ENCODE measurements at regions not wholly inside any gene's neighbourhood (a gene's known extent, or its start where the extent isn't known, plus 50 kb on each side); places are given as distances from the start of the nearest gene placed in this dataset.

DNA sequence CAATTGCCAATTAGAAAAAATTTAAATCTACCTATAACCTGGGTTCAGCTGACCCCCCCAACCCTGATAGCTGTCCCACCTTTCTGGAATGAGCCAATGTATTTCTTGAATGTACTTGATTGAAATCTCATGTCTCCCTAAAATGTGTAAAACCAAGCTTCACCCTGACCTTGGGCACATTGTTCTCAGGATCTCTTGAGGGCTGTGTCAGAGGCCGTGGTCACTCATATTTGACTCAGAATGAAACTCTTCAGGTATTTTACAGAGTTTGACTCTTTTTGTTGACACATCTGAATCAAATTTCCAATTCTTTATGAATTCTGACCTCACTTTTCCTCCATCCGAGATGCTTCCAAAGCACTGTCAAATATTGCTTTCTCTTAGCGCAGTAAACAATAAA lies 115.3 kb upstream of the BEND4 start:
- no peak overlapping the region for H3K4ac ChIP-seq (ENCODE audit: low read depth, low read length)
- no peaks in the 10 kb centered on the region for H3K79me2 ChIP-seq (ENCODE audit: control insufficient read depth, insufficient read depth, low read length, poor library complexity)
- no peak overlapping the region for H3K27ac ChIP-seq (ENCODE audit: low read depth, low read length)
- DNase-seq = no peak
- no CpG with 5 or more reads among the region's 3 CpGs for WGBS (ENCODE audit: extremely low coverage, insufficient coverage, insufficient read length)
- no peaks in the 10 kb centered on the region for H3K4me1 ChIP-seq (ENCODE audit: control insufficient read depth in 1 of 2, insufficient read depth in 2 of 2, low read length in 2 of 2)
- no peaks in the 10 kb centered on the region for H3K27me3 ChIP-seq (ENCODE audit: insufficient read depth, low read length)
- H4K8ac ChIP-seq (ENCODE audit: low read depth, low read length) = no peak overlapping the region
- no peak overlapping the region for H2AK5ac ChIP-seq (ENCODE audit: low read length)
- H3K23ac ChIP-seq (ENCODE audit: low read length) = no peak overlapping the region
- no peak overlapping the region for H3K4me2 ChIP-seq (ENCODE audit: low read length)
- H2BK5ac ChIP-seq (ENCODE audit: low read depth, low read length, poor library complexity) = no peak overlapping the region
- no peaks in the 10 kb centered on the region for H3K36me3 ChIP-seq (ENCODE audit: control insufficient read depth in 1 of 2, insufficient read depth in 2 of 2, low read length in 2 of 2)
- H3K79me1 ChIP-seq (ENCODE audit: low read length) = no peaks in the 10 kb centered on the region
- H4K91ac ChIP-seq (ENCODE audit: low read depth, low read length) = no peak overlapping the region
- peaks cover 4% of the 10 kb centered on the region for H3K9me3 ChIP-seq (ENCODE audit: insufficient read depth, low read depth, low read length)
- H3K9ac ChIP-seq (ENCODE audit: low read length) = no peak overlapping the region
- no peak overlapping the region for H4K12ac ChIP-seq (ENCODE audit: low read depth, low read length)
- H2BK12ac ChIP-seq (ENCODE audit: low read length) = no peak overlapping the region
- H3K4me3 ChIP-seq (ENCODE audit: low read depth, low read length) = no peak overlapping the region
- H2BK120ac ChIP-seq (ENCODE audit: insufficient read depth, low read length, poor library complexity) = no peak overlapping the region
- H3K18ac ChIP-seq (ENCODE audit: low read length) = no peak overlapping the region
- no peak overlapping the region for H2AFZ ChIP-seq (ENCODE audit: insufficient read depth, low read length, poor library complexity)
- no peak overlapping the region for H3K14ac ChIP-seq (ENCODE audit: low read length)

DNA sequence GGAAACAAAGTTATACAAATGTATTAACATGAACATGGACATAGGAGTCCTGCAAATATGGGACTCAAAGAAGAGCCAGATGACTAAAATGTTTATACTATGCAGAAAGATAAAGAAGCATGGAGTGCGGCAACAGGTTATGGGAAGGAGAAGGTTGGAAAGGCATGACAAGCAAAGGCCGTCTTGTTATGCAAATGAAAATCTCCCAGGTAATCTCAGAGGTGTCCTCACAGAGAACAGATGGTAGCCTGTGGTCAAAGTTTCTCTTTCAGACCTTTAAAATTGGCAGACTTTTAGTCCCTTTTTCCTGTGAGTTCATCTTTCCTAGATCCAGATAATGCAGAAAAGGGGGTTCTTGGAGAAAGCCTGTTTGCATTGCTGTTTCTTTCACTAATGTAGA lies 116.4 kb upstream of the BEND4 start:
- H3K4me2 ChIP-seq (ENCODE audit: low read length) = no peak overlapping the region

DNA sequence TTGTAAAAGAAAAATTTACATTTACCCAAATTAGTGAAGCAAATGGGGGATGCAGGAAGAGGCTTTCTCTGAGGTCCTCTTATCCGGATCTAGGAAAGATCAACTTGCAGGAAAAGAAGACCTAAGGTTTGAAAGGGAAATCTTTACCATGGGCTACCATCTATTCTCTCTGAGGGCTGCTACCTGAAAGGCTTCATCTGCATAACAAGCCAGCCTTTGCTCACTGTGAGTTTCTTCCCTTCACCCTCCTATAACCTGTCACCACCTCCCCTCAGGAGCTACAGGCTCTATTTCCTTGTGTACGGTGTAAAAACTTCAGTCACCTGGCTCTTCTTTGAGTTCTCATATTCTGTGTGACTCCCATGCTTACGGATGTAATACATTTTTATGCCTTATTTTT lies 118.6 kb upstream of the BEND4 start:
- Histone ChIP-seq H2BK120ac (ENCODE audit: insufficient read depth, low read length, poor library complexity) (no peak overlapping the region), H3K4ac (ENCODE audit: low read depth, low read length) (no peak overlapping the region), H4K12ac (ENCODE audit: low read depth, low read length) (no peak overlapping the region), H3K79me2 (ENCODE audit: control insufficient read depth, insufficient read depth, low read length, poor library complexity) (no peaks in the 10 kb centered on the region), H4K8ac (ENCODE audit: low read depth, low read length) (no peak overlapping the region), H3K9me3 (ENCODE audit: insufficient read depth, low read depth, low read length) (no peaks in the 10 kb centered on the region), H2AFZ (ENCODE audit: insufficient read depth, low read length, poor library complexity) (no peak overlapping the region), H3K23ac (ENCODE audit: low read length) (no peak overlapping the region), H3K18ac (ENCODE audit: low read length) (no peak overlapping the region), H4K91ac (ENCODE audit: low read depth, low read length) (no peak overlapping the region), H3K9ac (ENCODE audit: low read length) (no peak overlapping the region), H3K4me1 (ENCODE audit: control insufficient read depth in 1 of 2, insufficient read depth in 2 of 2, low read length in 2 of 2) (no peaks in the 10 kb centered on the region), H2AK5ac (ENCODE audit: low read length) (no peak overlapping the region), H3K4me3 (ENCODE audit: low read depth, low read length) (no peak overlapping the region), H3K27ac (ENCODE audit: low read depth, low read length) (no peak overlapping the region), H3K4me2 (ENCODE audit: low read length) (no peak overlapping the region), H2BK12ac (ENCODE audit: low read length) (no peak overlapping the region), H2BK5ac (ENCODE audit: low read depth, low read length, poor library complexity) (no peak overlapping the region), H3K79me1 (ENCODE audit: low read length) (no peaks in the 10 kb centered on the region), H3K14ac (ENCODE audit: low read length) (no peak overlapping the region), H3K27me3 (ENCODE audit: insufficient read depth, low read length) (no peaks in the 10 kb centered on the region), H3K36me3 (ENCODE audit: control insufficient read depth in 1 of 2, insufficient read depth in 2 of 2, low read length in 2 of 2) (no peaks in the 10 kb centered on the region)
- DNase-seq = no peak
- no CpG with 5 or more reads among the region's 3 CpGs for WGBS (ENCODE audit: extremely low coverage, insufficient coverage, insufficient read length)

More for the DNA sequence above, 116.4 kb upstream of the BEND4 start:
- no CpG with 5 or more reads among the region's 2 CpGs for WGBS (ENCODE audit: extremely low coverage, insufficient coverage, insufficient read length)
- H3K27ac ChIP-seq (ENCODE audit: low read depth, low read length) = no peak overlapping the region
- DNase-seq = no peak
- H3K4me3 ChIP-seq (ENCODE audit: low read depth, low read length) = no peak overlapping the region
- no peak overlapping the region for H2BK120ac ChIP-seq (ENCODE audit: insufficient read depth, low read length, poor library complexity)
- no peak overlapping the region for H3K23ac ChIP-seq (ENCODE audit: low read length)
- H3K4ac ChIP-seq (ENCODE audit: low read depth, low read length) = no peak overlapping the region
- H2BK12ac ChIP-seq (ENCODE audit: low read length) = no peak overlapping the region
- no peaks in the 10 kb centered on the region for H3K36me3 ChIP-seq (ENCODE audit: control insufficient read depth in 1 of 2, insufficient read depth in 2 of 2, low read length in 2 of 2)
- no peaks in the 10 kb centered on the region for H3K79me1 ChIP-seq (ENCODE audit: low read length)
- H3K9ac ChIP-seq (ENCODE audit: low read length) = no peak overlapping the region
- no peak overlapping the region for H3K18ac ChIP-seq (ENCODE audit: low read length)
- H3K27me3 ChIP-seq (ENCODE audit: insufficient read depth, low read length) = no peaks in the 10 kb centered on the region
- H4K12ac ChIP-seq (ENCODE audit: low read depth, low read length) = no peak overlapping the region
- H2AFZ ChIP-seq (ENCODE audit: insufficient read depth, low read length, poor library complexity) = no peak overlapping the region
- H2AK5ac ChIP-seq (ENCODE audit: low read length) = no peak overlapping the region
- no peak overlapping the region for H4K8ac ChIP-seq (ENCODE audit: low read depth, low read length)
- H2BK5ac ChIP-seq (ENCODE audit: low read depth, low read length, poor library complexity) = no peak overlapping the region
- H3K4me1 ChIP-seq (ENCODE audit: control insufficient read depth in 1 of 2, insufficient read depth in 2 of 2, low read length in 2 of 2) = no peaks in the 10 kb centered on the region
- H4K91ac ChIP-seq (ENCODE audit: low read depth, low read length) = no peak overlapping the region
- no peaks in the 10 kb centered on the region for H3K79me2 ChIP-seq (ENCODE audit: control insufficient read depth, insufficient read depth, low read length, poor library complexity)
- peaks cover 4% of the 10 kb centered on the region for H3K9me3 ChIP-seq (ENCODE audit: insufficient read depth, low read depth, low read length)
- no peak overlapping the region for H3K14ac ChIP-seq (ENCODE audit: low read length)

DNA sequence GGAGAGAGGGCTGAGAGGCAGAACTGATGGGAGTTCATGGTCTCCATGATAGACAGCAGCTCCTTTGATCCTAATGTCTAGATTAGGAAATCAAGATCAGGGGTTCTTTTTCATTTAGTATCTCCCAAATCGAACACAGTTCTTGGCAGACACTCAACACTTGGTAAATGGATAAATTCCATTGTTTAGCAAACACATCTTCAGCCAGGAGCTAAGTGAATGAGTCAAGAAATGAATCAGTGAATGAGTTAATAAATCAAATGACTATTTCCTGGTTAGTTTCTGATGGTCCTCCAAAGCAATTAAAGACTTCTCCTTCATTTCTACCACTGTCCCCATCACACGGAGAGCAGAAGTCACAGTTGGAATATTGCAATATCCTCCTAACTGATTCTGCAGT lies 120.0 kb upstream of the SHISA3 start:
- no peaks in the 10 kb centered on the region for H3K4me1 ChIP-seq (ENCODE audit: control insufficient read depth in 1 of 2, insufficient read depth in 2 of 2, low read length in 2 of 2)
- no CpG with 5 or more reads among the region's 2 CpGs for WGBS (ENCODE audit: extremely low coverage, insufficient coverage, insufficient read length)
- H2BK12ac ChIP-seq (ENCODE audit: low read length) = no peak overlapping the region
- H3K9me3 ChIP-seq (ENCODE audit: insufficient read depth, low read depth, low read length) = no peaks in the 10 kb centered on the region
- H3K4me3 ChIP-seq (ENCODE audit: low read depth, low read length) = no peak overlapping the region
- no peaks in the 10 kb centered on the region for H3K36me3 ChIP-seq (ENCODE audit: control insufficient read depth in 1 of 2, insufficient read depth in 2 of 2, low read length in 2 of 2)
- H3K4me2 ChIP-seq (ENCODE audit: low read length) = no peak overlapping the region
- no peak overlapping the region for H4K8ac ChIP-seq (ENCODE audit: low read depth, low read length)
- no peak for DNase-seq
- no peaks in the 10 kb centered on the region for H3K79me2 ChIP-seq (ENCODE audit: control insufficient read depth, insufficient read depth, low read length, poor library complexity)
- H4K12ac ChIP-seq (ENCODE audit: low read depth, low read length) = no peak overlapping the region
- no peak overlapping the region for H3K18ac ChIP-seq (ENCODE audit: low read length)
- no peak overlapping the region for H3K4ac ChIP-seq (ENCODE audit: low read depth, low read length)
- H4K91ac ChIP-seq (ENCODE audit: low read depth, low read length) = no peak overlapping the region
- no peak overlapping the region for H3K27ac ChIP-seq (ENCODE audit: low read depth, low read length)
- H2BK120ac ChIP-seq (ENCODE audit: insufficient read depth, low read length, poor library complexity) = no peak overlapping the region
- no peak overlapping the region for H2AK5ac ChIP-seq (ENCODE audit: low read length)
- no peak overlapping the region for H3K23ac ChIP-seq (ENCODE audit: low read length)
- no peak overlapping the region for H3K9ac ChIP-seq (ENCODE audit: low read length)
- no peak overlapping the region for H2BK5ac ChIP-seq (ENCODE audit: low read depth, low read length, poor library complexity)
- H3K14ac ChIP-seq (ENCODE audit: low read length) = no peak overlapping the region
- no peaks in the 10 kb centered on the region for H3K79me1 ChIP-seq (ENCODE audit: low read length)
- no peaks in the 10 kb centered on the region for H3K27me3 ChIP-seq (ENCODE audit: insufficient read depth, low read length)
- H2AFZ ChIP-seq (ENCODE audit: insufficient read depth, low read length, poor library complexity) = no peak overlapping the region
